UCSD-AML1 (cell line): ENCODE measurements at regions not wholly inside any gene's neighbourhood (a gene's known extent, or its start where the extent isn't known, plus 50 kb on each side); places are given as distances from the start of the nearest gene placed in this dataset.
A peak's percentile ranks its signal among the peaks of the same experiment; 100 is the strongest.
"Not testable (repeated sequence)": the region's sequence is repeated elsewhere in the genome, so short reads cannot be mapped to it uniquely, and the experiment has no call there.

Experiments used
- DNase-seq: peaks from one replicate; lab custom pipeline; 2025; ENCODE audit not compliant: unreplicated experiment; lab: John Stamatoyannopoulos, UW

GRCh38 chr1:147103416-147104155 is 68.7 kb downstream of the PRKAB2 start:
- DNase-seq = not testable (repeated sequence)

- DNase-seq = no peak
These were observed 73.1 kb downstream of the PRKAB2 start for GRCh38 chr1:147099192-147099591.

GRCh38 chr1:147098338-147098973 is 73.8 kb downstream of the PRKAB2 start:
- DNase-seq = peak; percentile 43

- no peak for DNase-seq
These were observed 76.6 kb downstream of the PRKAB2 start for GRCh38 chr1:147095691-147096090.

GRCh38 chr1:147091801-147092200 is 80.5 kb downstream of the PRKAB2 start:
- DNase-seq = no peak

GRCh38 chr1:147089457-147089856 is 82.8 kb downstream of the PRKAB2 start:
- DNase-seq = no peak

GRCh38 chr1:147086129-147086528 is 86.1 kb downstream of the PRKAB2 start:
- DNase-seq = no peak

- no peak for DNase-seq
These were observed 87.8 kb downstream of the PRKAB2 start for GRCh38 chr1:147084273-147085096.

GRCh38 chr1:147083919-147084272 is 88.4 kb downstream of the PRKAB2 start:
- no peak for DNase-seq

GRCh38 chr1:147080671-147081394 is 91.4 kb downstream of the PRKAB2 start:
- DNase-seq = no peak

GRCh38 chr1:147080006-147080661 is 92.1 kb downstream of the PRKAB2 start:
- no peak for DNase-seq

GRCh38 chr1:147079400-147080005 is 92.8 kb downstream of the PRKAB2 start:
- DNase-seq = no peak

- DNase-seq = no peak
These were observed 93.5 kb downstream of the PRKAB2 start for GRCh38 chr1:147078606-147079399.

- no peak for DNase-seq
These were observed 94.2 kb downstream of the PRKAB2 start for GRCh38 chr1:147077936-147078605.

GRCh38 chr1:147077523-147077922 is 94.7 kb downstream of the PRKAB2 start:
- DNase-seq = no peak

- DNase-seq = no peak
These were observed 95.2 kb downstream of the PRKAB2 start for GRCh38 chr1:147077081-147077480.

- no peak for DNase-seq
These were observed 95.8 kb downstream of the PRKAB2 start for GRCh38 chr1:147076442-147076841.

- DNase-seq = no peak
These were observed 99.5 kb downstream of the PRKAB2 start for GRCh38 chr1:147072482-147073432.
